ENCODE measurements at regions not wholly inside any gene's neighbourhood (a gene's known extent, or its start where the extent isn't known, plus 50 kb on each side); places are given as distances from the start of the nearest gene placed in this dataset.
"Not testable (repeated sequence)": the region's sequence is repeated elsewhere in the genome, so short reads cannot be mapped to it uniquely, and the experiment has no call there.

DNA sequence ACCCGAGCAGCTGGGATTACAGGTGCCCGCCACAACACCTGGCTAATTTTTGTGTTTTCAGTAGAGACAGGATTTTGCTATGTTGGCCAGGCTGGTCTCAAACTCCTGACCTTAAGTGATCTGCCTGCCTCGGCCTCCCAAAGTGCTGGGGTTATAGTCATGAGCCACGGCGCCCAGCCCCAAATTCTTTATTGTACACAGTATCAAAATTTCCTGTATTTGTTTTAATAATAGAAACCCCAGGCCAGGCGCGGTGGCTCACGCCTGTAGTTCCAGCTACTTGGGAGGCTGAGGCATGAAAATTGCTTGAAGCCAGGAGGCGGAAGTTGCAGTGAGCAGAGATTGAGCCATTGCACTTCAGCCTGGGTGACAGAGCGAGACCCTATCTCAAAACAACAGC lies 266.3 kb upstream of the TPK1 start:
- not testable (repeated sequence) for DNase-seq (ENCODE audit: low spot score)

DNA sequence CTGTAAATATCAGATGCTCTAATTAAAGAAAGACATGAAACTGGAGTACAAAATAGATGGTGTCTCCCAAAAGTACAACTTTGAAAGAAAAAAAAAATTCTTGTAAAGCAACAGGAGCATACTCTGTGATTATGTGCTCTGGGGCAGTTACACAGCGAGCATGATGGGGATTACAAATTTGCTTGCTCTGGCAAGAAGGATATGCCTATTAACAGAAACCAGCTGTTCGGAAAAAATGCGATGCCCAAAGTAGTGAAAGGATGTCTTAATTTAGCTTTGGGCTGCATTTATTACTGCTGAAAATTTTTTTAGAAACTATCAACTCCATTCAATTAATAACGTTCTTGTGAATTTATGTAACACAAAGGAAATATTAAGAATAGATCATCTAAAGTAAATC lies 256.9 kb upstream of the TPK1 start:
- DNase-seq (ENCODE audit: low spot score): no peak

DNA sequence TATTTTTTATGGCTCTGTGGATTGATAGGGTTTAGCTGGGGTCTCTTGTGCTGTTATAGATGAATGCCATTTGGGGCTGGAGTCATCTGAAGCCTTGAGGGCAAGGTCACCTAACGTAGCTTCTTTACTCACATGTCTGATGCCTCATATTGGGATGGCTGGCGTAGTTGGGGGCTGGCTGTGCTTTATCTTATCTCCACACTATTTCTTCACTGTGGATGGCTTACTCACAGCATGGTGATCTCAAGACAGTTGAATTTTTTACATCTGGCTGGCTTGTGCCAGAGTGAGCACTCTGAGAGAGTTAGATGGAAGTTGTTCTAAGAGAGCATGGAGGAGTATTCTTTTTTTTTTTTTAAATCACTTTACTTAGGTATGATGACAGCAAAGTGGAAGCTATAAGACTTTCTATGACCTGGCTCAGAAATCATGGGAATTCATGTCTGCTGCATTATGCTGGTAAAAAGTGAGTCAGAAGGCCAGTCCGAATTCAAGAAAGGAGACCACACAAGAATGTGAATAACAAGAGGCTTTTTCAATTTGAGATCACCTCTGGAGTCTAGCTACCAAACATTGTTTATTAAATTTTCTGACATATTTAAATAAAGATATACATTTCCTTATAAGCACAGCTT lies 252.4 kb upstream of the TPK1 start:
- no peak for DNase-seq (ENCODE audit: low spot score)

DNA sequence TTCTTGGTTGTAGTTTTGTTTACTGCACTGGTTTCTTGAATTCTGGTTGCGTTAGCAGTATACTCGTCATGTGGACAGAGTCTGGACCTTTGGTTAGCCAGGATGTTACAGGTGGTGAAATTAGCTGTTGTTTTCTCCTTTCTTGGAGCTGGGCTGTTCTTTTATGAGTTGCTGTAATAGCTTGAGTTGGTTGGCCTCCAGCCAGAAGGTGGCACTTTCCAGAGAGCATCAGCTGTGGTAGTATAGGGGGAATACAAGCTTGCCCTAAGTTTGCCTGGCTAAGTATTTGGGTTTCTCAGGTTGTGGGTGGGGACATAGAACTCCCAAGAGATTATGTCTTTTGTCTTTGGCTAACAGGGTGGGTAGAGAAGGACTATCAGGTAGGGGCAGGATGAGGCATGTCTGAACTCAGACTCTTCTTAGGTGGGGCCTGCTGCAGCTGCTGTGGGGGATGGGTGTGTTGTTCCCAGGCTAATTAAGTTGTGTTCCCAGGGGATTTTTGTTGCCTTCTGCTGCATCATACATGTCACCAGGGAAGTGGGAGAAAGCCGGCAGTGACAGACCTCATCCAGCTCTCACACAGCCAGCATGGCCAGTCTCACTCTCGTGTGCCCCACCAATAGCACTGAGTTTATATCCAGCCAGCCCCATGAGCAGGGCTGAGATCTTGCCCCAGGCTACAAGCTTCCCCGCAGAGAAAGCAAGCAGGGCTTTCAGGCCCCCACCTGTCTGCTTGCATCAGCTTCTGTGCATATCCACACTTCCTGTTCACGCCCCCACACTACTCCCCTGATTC lies 246.7 kb upstream of the TPK1 start:
- no peak for DNase-seq (ENCODE audit: low spot score)

DNA sequence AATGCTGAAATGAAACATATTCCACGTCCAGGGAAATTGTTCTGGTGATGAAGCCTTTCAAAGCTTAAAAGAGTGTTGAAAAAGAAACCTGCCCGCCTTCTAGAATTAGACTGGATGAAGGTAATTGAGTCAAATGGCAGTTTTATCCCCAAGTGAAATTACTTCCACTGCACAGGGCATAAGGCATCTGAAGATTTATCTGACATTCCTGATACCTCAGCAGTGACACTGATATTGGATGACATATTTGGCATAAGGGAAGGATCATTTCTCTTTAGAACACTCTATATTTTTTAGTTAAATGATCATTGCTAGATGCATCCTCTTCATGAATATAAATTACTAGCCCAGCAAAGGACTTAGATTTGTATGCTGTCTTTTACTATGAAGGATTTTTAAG lies 229.6 kb upstream of the TPK1 start:
- DNase-seq (ENCODE audit: low spot score): no peak

DNA sequence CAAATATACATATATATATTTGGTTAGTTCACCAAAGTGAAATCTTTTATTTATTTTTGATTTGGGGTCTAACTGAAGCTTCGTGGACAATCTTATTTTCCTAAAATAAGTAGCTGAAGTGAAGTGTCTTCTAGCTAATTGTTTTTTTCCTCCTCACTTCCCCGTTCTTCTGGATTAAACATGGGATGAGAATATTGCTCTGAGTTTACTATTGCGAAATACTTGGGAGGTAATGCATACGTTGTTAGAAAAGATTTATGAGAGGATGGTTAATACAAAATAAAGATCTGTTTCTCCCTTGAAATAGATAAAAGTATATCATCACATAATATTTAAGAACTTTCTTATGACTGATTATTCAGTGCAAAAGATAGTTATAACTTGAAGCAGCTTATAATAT lies 228.3 kb upstream of the TPK1 start:
- no peak for DNase-seq (ENCODE audit: low spot score)

DNA sequence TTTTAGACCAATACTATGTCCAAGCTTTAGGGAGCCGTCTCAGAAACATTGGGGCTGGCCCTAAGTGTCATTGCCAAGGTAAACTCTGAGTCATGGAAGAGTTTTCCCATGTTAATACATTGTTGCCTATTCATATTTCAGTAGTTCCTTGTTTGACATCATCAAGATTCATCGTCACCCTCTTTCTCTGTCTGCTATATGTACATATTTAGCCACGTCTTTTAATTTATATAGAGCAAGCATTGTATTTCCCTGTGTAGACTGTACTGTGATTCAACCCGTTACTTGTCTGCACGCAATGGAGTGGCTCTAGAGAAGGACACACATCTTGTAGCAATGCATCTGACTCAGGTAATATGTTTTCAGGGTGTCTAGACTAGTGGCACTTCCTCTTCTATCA lies 217.9 kb upstream of the TPK1 start:
- no peak for DNase-seq (ENCODE audit: low spot score)

DNA sequence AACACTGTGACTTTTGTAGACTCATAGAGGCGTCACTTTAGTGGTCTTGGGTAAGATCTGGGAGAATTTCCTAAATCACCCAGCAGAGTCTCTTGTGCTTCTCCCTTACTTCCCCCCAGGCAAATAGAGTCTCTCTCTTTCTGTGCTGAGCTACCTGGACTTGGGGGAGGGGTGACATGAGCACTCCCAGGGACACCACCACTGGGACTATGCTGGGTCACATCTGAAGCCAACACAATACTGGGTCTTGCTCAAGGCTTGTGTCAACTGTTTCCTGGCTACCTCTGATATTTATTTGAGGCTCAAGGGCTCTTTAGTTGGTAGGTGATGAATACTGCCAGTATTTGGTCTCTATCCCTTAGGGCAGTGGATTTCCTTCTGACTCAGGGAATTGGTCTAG lies 214.6 kb upstream of the TPK1 start:
- DNase-seq (ENCODE audit: low spot score): no peak

DNA sequence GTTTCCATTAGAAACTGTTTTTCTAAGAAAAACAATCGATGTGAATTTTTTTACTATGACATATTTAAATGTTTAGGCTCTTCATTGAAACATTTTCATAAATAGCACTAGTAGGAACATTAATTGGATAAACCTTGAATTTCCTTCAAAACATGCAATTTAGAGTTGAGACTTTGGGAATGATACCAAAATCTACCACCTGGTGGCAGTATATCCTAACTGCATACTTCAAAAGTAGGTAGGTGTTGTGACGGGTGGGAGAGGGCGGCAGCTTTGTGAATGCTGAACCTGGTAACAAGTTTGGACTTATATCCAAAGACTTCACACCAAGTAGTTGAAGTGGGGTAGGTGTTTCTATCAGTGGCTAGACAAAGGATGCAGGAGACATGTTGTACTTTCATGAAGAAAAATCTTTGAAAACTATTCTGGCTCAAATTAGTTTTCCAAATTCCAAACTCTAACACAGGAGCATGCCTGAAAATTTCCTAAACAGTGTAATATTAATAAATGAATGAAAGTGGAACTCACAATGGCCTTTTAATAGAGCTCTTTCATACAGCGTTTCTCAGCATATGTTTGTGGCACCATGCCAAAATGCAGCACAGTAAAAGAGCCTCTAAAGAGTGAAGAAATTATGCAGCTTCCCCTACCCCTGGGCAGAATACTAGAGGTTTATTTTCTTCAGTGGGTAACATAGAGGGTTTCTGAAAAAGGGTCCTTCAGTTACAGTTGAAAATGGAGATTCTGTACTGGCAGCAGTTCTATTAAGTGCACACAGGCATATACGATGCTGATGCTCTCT lies 201.0 kb upstream of the TPK1 start:
- peak; percentile 11 for DNase-seq (ENCODE audit: low spot score)

DNA sequence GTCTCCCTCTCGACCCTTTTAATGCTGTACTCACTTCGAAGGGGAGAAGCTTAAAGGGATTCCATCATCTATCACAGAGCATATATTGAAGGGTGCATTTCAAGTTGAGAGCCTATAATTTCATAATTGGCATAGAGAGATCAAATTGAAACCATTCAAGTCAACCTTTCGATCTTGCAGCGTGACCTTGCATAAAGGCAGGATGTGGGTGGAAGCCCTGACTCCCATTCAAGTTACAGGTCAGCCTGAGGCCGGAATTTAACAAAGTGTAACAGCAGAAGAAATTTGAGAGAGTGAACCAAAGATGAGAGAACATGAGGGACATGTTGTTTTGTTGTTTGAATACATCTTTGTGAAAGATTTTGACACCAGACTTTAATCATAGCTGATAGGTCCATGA lies 195.3 kb upstream of the TPK1 start:
- no peak for DNase-seq (ENCODE audit: low spot score)

DNA sequence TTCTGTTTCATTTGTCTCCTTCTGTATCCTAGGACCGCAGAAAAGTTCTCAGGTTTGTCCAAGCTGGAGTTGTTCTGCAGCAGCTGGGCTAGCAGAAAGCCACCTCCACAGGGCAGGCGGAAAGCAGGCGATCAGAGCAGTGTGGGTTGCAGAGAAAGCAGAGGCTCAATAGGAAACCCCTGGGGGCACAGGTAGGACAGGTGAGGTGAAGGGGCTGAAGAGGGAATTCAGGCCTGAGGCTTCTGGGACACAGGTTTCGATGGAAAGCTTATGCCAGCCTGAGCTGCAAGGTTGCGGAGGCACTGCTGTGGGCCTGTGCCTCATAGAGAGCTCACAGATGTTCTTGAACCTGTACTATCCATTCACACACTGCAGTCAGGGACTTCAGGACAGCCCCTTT lies 194.9 kb upstream of the TPK1 start:
- DNase-seq (ENCODE audit: low spot score): no peak

DNA sequence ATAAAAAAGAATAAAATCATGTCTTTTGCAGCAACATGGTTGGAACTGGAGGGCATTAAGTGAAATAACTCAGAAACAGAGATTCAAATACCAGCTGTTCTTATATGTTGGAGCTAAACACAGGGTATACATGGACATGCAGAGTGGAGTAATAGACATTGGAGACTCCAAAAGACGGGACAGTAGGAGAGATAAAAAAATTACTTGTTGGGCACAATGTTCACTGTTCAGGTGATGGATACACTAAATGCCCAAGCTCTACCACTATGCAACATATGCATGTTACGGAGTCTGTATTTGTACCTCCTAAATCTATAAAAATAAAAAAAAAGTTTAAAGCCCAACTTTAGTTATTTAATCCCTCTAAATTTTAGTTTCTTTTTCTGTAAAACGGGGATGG lies 184.6 kb upstream of the TPK1 start:
- no peak for DNase-seq (ENCODE audit: low spot score)

DNA sequence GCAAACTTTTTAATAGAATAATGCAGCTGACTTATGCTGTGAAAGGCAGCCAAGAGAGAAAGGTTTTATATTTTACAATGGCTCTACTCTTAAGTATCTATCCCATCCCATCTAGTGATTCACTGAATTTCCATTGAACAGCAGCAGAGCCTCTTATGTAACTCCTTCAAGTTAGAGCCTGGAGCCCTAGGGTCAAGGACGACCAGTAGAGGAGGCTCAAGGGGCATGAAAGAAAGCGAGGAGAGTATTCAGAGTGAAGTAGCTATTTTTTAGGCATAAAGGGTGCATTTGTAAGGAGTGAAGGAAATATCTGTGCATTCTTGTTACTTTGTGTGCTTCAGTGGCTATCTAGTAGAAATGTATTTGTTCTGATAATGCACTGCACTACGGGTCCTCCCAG lies 180.2 kb upstream of the TPK1 start:
- no peak for DNase-seq (ENCODE audit: low spot score)

DNA sequence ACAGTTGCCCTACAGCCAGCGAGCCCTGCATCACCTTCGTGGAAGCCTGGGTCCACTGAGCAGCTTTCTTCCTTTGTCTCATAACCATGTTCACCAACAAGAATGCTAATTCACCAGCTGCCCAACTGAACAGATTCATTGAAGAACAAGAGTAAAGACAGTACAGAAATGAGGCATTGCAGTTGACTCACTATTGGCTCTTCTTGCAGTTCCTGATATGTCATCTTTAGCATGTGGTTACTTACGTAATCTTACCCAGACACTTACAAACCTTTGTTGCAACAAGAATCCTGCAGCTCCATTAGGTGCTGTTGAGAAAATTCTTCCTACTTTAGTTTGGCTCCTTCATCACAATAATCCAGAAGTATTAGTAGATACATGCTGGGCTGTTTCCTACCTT lies 174.0 kb upstream of the TPK1 start:
- no peak for DNase-seq (ENCODE audit: low spot score)

DNA sequence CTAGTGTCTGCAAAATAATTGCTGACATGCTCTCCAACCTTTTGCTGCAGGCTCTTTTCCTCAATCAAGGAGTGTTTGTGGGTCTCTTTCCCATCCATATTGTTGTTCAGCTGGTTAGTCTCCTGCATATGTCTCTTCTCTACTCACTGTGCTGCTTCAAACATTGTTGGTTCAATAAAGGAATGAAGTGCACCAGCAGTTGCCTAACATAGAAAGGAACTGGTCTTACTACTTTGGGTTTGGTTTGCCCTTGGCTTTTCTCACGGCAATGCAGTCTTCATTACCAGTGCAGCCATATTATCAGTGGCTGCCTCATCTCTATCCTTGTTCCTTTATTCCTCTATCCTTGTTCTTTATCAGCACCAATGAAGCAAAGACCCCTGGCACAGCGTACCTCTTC lies 169.7 kb upstream of the TPK1 start:
- no peak for DNase-seq (ENCODE audit: low spot score)

DNA sequence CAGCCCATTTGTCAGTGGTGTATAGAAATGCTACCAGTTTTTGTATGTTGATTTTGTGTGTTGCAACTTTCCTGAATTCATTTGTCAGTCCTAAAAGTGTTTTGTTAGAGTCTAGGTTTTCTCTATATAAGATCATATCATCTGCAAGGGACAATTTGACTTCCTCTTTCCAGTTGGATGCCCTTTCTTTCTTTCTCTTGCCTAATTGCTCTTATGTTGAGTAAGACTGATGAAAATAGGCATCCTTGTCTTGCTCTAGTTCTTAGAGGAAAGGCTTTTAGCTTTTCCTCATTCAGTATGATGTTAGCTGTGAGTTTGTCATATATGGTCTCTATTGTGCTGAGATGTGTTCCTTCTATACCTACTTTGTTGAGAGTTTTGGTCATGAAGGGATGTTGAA lies 161.7 kb upstream of the TPK1 start:
- DNase-seq (ENCODE audit: low spot score): no peak

DNA sequence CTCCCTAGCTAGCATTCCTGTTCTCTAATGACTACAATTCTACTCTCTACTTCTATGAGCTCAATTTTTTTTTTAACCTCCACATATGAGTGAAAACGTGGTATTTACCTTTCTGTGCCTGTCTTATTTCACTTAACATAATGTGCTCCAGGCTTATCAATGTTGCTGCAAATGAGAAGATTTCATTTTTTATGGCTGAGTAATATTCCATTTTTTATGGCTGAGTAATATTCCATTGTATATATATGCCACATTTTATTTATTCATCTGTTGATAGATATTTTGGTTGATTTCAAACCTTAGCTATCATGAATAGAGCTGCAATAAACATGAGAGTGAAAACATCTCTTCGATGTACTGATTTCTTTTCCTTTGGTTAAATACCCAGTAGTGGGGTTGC lies 159.6 kb upstream of the TPK1 start:
- DNase-seq (ENCODE audit: low spot score): no peak

DNA sequence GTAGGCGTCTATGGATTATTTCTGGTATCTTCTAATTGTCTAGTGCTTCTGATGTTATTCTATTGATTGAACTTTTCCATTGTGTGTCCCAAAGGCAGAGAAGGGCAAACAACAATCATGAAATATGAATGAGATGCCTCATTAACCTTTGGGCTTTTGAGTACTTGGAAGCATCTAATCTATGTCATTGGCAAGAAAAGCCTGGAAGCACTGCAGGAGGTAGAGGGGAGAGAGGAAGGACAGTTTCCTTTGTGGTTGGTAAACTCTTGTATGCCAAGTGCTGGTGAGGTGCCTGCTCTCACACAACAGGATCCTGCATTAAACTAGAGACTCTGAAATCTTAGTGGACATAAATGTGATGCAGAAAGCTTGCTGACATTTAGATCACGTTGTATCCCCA lies 155.2 kb upstream of the TPK1 start:
- no peak for DNase-seq (ENCODE audit: low spot score)

DNA sequence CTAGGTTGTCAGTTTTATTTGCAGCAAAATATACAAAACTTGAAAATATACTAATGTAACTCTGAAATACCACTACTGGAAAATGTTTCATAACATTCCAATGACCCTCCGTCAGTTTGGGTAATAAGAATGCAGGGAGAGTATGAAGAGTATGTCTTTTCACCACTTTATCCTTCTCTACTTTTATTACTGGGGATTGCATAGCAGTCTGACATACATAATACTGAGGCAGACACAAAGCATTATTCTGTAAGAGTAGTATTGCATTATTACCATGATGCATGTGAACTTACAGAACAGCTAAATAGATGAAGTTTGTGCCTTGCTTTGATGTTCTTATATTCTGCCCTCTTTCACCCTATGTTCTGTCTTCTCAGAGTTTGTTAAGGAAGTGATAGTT lies 151.8 kb upstream of the TPK1 start:
- DNase-seq (ENCODE audit: low spot score): no peak

DNA sequence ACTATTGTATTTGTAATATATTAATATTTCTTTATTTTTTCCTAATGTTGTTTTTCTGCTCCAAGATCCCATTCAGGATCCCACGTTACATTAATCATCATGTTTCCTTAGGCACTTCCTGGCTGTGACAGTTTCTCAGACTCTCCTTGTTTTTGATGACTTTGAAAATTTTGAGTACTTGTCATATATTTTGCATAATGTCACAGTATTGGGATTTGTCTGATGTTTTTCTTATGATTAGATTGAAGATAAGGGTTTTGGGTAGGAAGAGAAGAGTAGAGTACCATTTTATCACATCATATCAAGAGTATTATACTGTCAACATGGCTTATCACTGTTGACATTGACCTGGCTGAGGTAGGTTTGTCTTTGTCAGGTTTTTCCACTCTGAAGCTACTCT lies 146.3 kb upstream of the TPK1 start:
- DNase-seq (ENCODE audit: low spot score): no peak

DNA sequence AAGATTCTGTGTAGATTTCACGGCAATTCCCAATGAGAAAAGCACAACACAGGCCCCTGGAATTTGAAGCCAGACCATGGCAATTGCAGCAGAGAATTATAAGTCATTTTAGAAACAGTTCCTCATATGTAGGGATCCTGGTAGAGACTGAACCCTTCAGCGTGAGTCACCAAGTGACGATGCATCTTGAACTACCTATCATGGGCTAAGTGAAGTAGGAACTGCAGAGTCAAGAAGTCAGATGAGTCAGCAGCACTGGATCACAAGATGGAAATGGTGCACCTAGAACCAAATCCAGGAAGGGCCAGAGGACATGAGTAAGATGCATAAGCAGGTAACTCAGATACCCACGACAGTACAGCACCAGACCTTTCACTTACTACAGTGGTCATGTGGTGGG lies 140.0 kb upstream of the TPK1 start:
- no peak for DNase-seq (ENCODE audit: low spot score)

DNA sequence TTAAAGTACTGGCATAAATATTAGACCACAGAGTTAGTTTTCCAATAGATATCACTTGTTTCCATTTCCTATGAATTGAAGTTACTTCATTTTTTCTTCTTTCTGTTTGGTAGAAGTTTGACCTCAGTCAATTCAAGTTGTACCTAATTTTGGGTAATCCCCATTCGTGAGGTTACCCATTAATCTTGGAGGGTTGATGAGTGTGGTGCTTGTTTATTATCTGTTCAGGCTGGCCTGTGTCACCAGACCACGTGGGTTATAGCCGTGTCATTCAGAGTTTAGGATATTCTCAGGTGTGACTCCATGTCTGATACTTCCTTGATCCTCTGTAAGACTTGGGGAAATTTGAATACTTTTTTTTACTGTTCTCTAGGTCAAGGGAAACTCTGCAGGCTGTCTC lies 133.9 kb upstream of the TPK1 start:
- DNase-seq (ENCODE audit: low spot score): no peak

DNA sequence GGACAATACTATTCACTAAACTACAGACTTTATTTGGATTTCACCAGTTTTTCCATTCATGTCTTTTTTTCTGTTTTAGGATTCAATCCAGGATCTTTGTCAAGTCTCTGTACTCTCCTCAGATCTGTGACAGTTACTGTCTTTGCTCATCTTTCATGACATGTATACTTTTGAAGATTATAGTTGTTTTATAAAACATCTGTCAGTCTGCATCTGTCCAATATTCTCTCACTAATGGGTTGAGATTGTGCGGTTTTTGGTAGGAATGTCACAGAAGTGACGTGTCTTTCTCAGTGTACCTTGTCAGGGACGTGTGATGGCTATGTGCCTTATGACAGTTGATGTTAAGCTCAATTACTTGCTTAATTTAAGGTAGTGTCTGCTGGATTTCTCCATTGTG lies 124.9 kb upstream of the TPK1 start:
- DNase-seq (ENCODE audit: low spot score): no peak

All from AG20443 (cell line).